ENCODE measurements at regions not wholly inside any gene's neighbourhood (a gene's known extent, or its start where the extent isn't known, plus 50 kb on each side); places are given as distances from the start of the nearest gene placed in this dataset.

DNA sequence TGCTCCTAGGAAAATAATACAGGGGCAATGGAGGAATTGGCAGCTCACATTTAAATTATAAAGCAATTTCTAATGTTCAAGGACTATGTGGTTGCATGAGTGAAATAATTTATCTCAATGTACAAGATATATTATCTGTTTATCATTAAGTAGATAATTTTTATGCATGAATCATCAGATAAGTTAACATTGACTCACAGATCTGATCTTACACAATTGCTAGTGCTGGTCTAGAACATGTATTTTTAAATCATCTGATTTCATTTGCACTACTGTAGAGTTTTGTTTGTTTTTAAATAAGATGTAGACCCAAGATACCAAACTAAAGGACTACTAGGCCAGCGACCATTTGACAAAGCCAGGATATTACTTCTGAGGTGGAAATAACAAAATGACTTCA lies 199.2 kb downstream of the BMP2 start:
- TF ChIP-seq CTCF (optimal IDR thresholded peaks at IDR 0.05 in 1 of 3, IDR thresholded peaks at IDR 0.05 in 1 of 3, conservative IDR thresholded peaks at IDR 0.05 in 1 of 3; ENCODE audit: extremely low read depth in 1 of 3, insufficient read depth in 2 of 3, low read length in 3 of 3) (no peak), EZH2 (IDR thresholded peaks at IDR 0.05; ENCODE audit: low read length) (no peak)

Measured in keratinocyte (primary cell).